GM10248 (cell line): ENCODE measurements at regions not wholly inside any gene's neighbourhood (a gene's known extent, or its start where the extent isn't known, plus 50 kb on each side); places are given as distances from the start of the nearest gene placed in this dataset.

Experiments used
- CTCF ChIA-PET: fragments of 300-600 bp; sonication (Branson Sonifier 250); formaldehyde crosslinking; extraction: SDS; loops from one replicate; lab custom pipeline; 2021; ENCODE audit warnings: antibody characterized with exemption; lab: Yijun Ruan, JAX
- POLR2A ChIA-PET: fragments of 350-650 bp; sonication (Branson Sonifier 250); formaldehyde crosslinking; extraction: SDS; loops from one replicate; lab custom pipeline; 2020; ENCODE audit warnings: antibody characterized with exemption; lab: Yijun Ruan, JAX
- DNase-seq: peaks from one replicate; pipeline ENCODE4 v3.0.0; 2012; ENCODE audit errors: extremely low spot score
- TF ChIP-seq, protein P1 (sequence below): IDR thresholded peaks from 2 replicates; pipeline ENCODE4 v1.5.1; 2012; ENCODE audit warnings: mild to moderate bottlenecking, low read depth; ENCODE audit errors: extremely low read depth, missing control alignments, control extremely low read depth

DNA sequence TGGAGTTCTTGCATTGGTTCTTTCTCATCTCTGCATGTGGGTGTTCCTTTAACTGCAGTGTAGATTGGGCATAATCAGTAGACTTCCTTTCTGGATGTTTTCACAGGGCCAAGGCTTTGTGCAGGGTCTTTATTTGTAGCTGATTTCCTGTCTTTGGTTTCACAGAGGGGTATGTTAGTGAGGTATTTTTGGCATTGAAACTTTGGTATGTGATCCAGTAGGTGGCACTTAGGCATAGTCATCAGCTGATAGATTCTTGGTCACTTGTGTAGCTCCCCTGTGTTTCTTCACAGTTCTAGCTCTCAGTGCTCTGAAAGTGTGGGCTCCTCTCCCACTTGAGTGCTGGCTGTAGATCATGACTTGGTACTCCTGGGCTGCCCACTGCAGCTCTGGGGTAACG lies 52.7 kb upstream of the LMO3 start:
- DNase-seq = no peak
- ChIA-PET POLR2A (no interaction called here), CTCF (interaction anchor here (0.7 kb wide), 1 partner anchor 12 kb away, joined by 5 read pairs; no protein-coding TSS in a partner anchor)
- TF ChIP-seq, protein P1, sequence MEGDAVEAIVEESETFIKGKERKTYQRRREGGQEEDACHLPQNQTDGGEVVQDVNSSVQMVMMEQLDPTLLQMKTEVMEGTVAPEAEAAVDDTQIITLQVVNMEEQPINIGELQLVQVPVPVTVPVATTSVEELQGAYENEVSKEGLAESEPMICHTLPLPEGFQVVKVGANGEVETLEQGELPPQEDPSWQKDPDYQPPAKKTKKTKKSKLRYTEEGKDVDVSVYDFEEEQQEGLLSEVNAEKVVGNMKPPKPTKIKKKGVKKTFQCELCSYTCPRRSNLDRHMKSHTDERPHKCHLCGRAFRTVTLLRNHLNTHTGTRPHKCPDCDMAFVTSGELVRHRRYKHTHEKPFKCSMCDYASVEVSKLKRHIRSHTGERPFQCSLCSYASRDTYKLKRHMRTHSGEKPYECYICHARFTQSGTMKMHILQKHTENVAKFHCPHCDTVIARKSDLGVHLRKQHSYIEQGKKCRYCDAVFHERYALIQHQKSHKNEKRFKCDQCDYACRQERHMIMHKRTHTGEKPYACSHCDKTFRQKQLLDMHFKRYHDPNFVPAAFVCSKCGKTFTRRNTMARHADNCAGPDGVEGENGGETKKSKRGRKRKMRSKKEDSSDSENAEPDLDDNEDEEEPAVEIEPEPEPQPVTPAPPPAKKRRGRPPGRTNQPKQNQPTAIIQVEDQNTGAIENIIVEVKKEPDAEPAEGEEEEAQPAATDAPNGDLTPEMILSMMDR = no peak
